ENCODE measurements at regions not wholly inside any gene's neighbourhood (a gene's known extent, or its start where the extent isn't known, plus 50 kb on each side); places are given as distances from the start of the nearest gene placed in this dataset.

- Histone ChIP-seq H3K36me3 (ENCODE audit: insufficient read depth, low read length) (no peaks in the 10 kb centered on the region), H3K27ac (ENCODE audit: low read depth, low read length, poor library complexity, severe bottlenecking) (no peak overlapping the region), H4K20me1 (ENCODE audit: insufficient read depth, low read length) (no peaks in the 10 kb centered on the region), H3K9ac (ENCODE audit: low read length) (no peak overlapping the region), H3K4me1 (ENCODE audit: insufficient read depth, low read length, severe bottlenecking) (no peaks in the 10 kb centered on the region), H3F3A (ENCODE audit: insufficient read depth, low read length) (no peaks in the 10 kb centered on the region), H3K9me3 (ENCODE audit: low read length) (no peaks in the 10 kb centered on the region), H3K9me2 (ENCODE audit: low read depth, low read length) (no peaks in the 10 kb centered on the region), H3K27me3 (ENCODE audit: insufficient read depth, low read length) (no peaks in the 10 kb centered on the region), H3K79me2 (ENCODE audit: insufficient read depth, low read length) (no peaks in the 10 kb centered on the region), H3K4me3 (ENCODE audit: low read depth, low read length, poor library complexity, severe bottlenecking) (no peak overlapping the region), H3K4me2 (ENCODE audit: low read length) (no peak overlapping the region), H2AFZ (ENCODE audit: low read length) (no peak overlapping the region)
- TF ChIP-seq, protein P1, sequence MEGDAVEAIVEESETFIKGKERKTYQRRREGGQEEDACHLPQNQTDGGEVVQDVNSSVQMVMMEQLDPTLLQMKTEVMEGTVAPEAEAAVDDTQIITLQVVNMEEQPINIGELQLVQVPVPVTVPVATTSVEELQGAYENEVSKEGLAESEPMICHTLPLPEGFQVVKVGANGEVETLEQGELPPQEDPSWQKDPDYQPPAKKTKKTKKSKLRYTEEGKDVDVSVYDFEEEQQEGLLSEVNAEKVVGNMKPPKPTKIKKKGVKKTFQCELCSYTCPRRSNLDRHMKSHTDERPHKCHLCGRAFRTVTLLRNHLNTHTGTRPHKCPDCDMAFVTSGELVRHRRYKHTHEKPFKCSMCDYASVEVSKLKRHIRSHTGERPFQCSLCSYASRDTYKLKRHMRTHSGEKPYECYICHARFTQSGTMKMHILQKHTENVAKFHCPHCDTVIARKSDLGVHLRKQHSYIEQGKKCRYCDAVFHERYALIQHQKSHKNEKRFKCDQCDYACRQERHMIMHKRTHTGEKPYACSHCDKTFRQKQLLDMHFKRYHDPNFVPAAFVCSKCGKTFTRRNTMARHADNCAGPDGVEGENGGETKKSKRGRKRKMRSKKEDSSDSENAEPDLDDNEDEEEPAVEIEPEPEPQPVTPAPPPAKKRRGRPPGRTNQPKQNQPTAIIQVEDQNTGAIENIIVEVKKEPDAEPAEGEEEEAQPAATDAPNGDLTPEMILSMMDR (IDR thresholded peaks at IDR 0.05; ENCODE audit: low read length) = no peak
- no peak for TF ChIP-seq EZH2 (IDR thresholded peaks at IDR 0.05; ENCODE audit: borderline replicate concordance, low read length)
Measured at GRCh38 chr3:10680796-10681195, 135.2 kb upstream of the SLC6A11 start.

DNA sequence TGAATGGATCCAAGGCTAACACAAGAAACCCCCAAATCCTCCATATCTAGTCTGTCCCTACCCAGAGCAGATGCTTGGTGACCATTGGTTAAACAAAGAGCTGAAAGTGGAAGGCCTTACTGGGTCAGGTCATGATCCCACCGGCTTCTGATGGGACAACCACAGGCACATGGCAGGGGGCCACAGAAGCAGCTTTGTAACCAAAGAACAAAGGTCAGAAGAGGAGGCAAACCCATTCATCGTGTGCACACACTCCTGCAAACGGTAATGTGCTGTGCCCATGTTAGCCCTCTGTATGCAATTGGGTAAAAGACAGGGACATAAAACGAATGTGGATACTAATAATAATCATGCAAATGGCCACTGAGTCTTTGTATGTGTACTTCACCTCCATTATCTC is 133.3 kb upstream of the SLC6A11 start:
- TF ChIP-seq, protein P1 (IDR thresholded peaks at IDR 0.05; ENCODE audit: low read length) = no peak
- no peak for TF ChIP-seq EZH2 (IDR thresholded peaks at IDR 0.05; ENCODE audit: borderline replicate concordance, low read length)
- H3K9ac ChIP-seq (ENCODE audit: low read length) = no peak overlapping the region
- H3K27me3 ChIP-seq (ENCODE audit: insufficient read depth, low read length) = no peaks in the 10 kb centered on the region
- H3K79me2 ChIP-seq (ENCODE audit: insufficient read depth, low read length) = no peaks in the 10 kb centered on the region
- no peak overlapping the region for H2AFZ ChIP-seq (ENCODE audit: low read length)
- H3K36me3 ChIP-seq (ENCODE audit: insufficient read depth, low read length) = no peaks in the 10 kb centered on the region
- H3K9me2 ChIP-seq (ENCODE audit: low read depth, low read length) = no peaks in the 10 kb centered on the region
- no peak overlapping the region for H3K4me2 ChIP-seq (ENCODE audit: low read length)
- H3K27ac ChIP-seq (ENCODE audit: low read depth, low read length, poor library complexity, severe bottlenecking) = no peak overlapping the region
- H3K4me3 ChIP-seq (ENCODE audit: low read depth, low read length, poor library complexity, severe bottlenecking) = no peak overlapping the region
- H4K20me1 ChIP-seq (ENCODE audit: insufficient read depth, low read length) = no peaks in the 10 kb centered on the region
- no peaks in the 10 kb centered on the region for H3F3A ChIP-seq (ENCODE audit: insufficient read depth, low read length)
- no peaks in the 10 kb centered on the region for H3K9me3 ChIP-seq (ENCODE audit: low read length)
- H3K4me1 ChIP-seq (ENCODE audit: insufficient read depth, low read length, severe bottlenecking) = no peaks in the 10 kb centered on the region

GRCh38 chr3:10683106-10683505 is 132.9 kb upstream of the SLC6A11 start:
- H3K9me3 ChIP-seq (ENCODE audit: low read length) = no peaks in the 10 kb centered on the region
- H3K4me3 ChIP-seq (ENCODE audit: low read depth, low read length, poor library complexity, severe bottlenecking) = no peak overlapping the region
- no peak overlapping the region for H3K27ac ChIP-seq (ENCODE audit: low read depth, low read length, poor library complexity, severe bottlenecking)
- no peak for TF ChIP-seq EZH2 (IDR thresholded peaks at IDR 0.05; ENCODE audit: borderline replicate concordance, low read length)
- TF ChIP-seq, protein P1 (IDR thresholded peaks at IDR 0.05; ENCODE audit: low read length) = no peak
- no peak overlapping the region for H3K9ac ChIP-seq (ENCODE audit: low read length)
- no peaks in the 10 kb centered on the region for H3F3A ChIP-seq (ENCODE audit: insufficient read depth, low read length)
- no peaks in the 10 kb centered on the region for H3K36me3 ChIP-seq (ENCODE audit: insufficient read depth, low read length)
- no peak overlapping the region for H2AFZ ChIP-seq (ENCODE audit: low read length)
- no peaks in the 10 kb centered on the region for H3K4me1 ChIP-seq (ENCODE audit: insufficient read depth, low read length, severe bottlenecking)
- H3K9me2 ChIP-seq (ENCODE audit: low read depth, low read length) = no peaks in the 10 kb centered on the region
- H3K27me3 ChIP-seq (ENCODE audit: insufficient read depth, low read length) = no peaks in the 10 kb centered on the region
- no peaks in the 10 kb centered on the region for H4K20me1 ChIP-seq (ENCODE audit: insufficient read depth, low read length)
- no peak overlapping the region for H3K4me2 ChIP-seq (ENCODE audit: low read length)
- H3K79me2 ChIP-seq (ENCODE audit: insufficient read depth, low read length) = no peaks in the 10 kb centered on the region

All from OCI-LY1 (cell line).